Transverse colon (tissue), 4 donors: ENCODE measurements at regions not wholly inside any gene's neighbourhood (a gene's known extent, or its start where the extent isn't known, plus 50 kb on each side); places are given as distances from the start of the nearest gene placed in this dataset.

Source experiments
- EP300 ChIP-seq: sonication (generic); formaldehyde crosslinking; IDR thresholded peaks from one replicate; pipeline ENCODE4 v1.6.1; 2017; ENCODE audit warnings: antibody characterized with exemption, low read depth
- POLR2A ChIP-seq: fragments of 450-650 bp; IDR thresholded peaks from one replicate; pipeline ENCODE4 v1.6.1; 2016; ENCODE audit warnings: antibody characterized with exemption, mild to moderate bottlenecking, moderate library complexity
- POLR2AphosphoS5 ChIP-seq, 3 donors: sonication (generic); formaldehyde crosslinking; IDR thresholded peaks; one replicate each; pipeline ENCODE4 v1.6.1; 2016; ENCODE audit warnings: antibody characterized with exemption in 3 of 3
- TF ChIP-seq, protein P1 (sequence below), 5 experiments: fragments of 200-600 bp in 3 of 5; fragments of 450-650 bp in 2 of 5; sonication (generic) in 3 of 5; IDR thresholded peaks; 1 replicate in 2 of 5; 2 replicates in 3 of 5; pipeline ENCODE4 v1.5.1; 2016 to 2017; ENCODE audit warnings: antibody characterized with exemption in 5 of 5, inconsistent platforms in 3 of 5, mild to moderate bottlenecking in 2 of 5, moderate library complexity in 1 of 5

GRCh38 chr2:36262581-36262980 lies 93.0 kb upstream of the CRIM1 start:
- TF ChIP-seq, protein P1, sequence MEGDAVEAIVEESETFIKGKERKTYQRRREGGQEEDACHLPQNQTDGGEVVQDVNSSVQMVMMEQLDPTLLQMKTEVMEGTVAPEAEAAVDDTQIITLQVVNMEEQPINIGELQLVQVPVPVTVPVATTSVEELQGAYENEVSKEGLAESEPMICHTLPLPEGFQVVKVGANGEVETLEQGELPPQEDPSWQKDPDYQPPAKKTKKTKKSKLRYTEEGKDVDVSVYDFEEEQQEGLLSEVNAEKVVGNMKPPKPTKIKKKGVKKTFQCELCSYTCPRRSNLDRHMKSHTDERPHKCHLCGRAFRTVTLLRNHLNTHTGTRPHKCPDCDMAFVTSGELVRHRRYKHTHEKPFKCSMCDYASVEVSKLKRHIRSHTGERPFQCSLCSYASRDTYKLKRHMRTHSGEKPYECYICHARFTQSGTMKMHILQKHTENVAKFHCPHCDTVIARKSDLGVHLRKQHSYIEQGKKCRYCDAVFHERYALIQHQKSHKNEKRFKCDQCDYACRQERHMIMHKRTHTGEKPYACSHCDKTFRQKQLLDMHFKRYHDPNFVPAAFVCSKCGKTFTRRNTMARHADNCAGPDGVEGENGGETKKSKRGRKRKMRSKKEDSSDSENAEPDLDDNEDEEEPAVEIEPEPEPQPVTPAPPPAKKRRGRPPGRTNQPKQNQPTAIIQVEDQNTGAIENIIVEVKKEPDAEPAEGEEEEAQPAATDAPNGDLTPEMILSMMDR (IDR thresholded peaks at IDR 0.05): no peak
- TF ChIP-seq POLR2A: no peak
- no peak for TF ChIP-seq POLR2AphosphoS5 (IDR thresholded peaks at IDR 0.05)
- TF ChIP-seq EP300: no peak
